OCI-LY1 (cell line): ENCODE measurements at regions not wholly inside any gene's neighbourhood (a gene's known extent, or its start where the extent isn't known, plus 50 kb on each side); places are given as distances from the start of the nearest gene placed in this dataset.

Experiments used
- H2AFZ ChIP-seq: fragments of 200-600 bp; sonication (generic), shearing (Covaris generic); 2 replicates; pipeline ENCODE4 v1.6.0; 2014; ENCODE audit warnings: antibody characterized with exemption, mild to moderate bottlenecking, low read length
- H3F3A ChIP-seq: fragments of 200-600 bp; sonication (generic), shearing (Covaris generic); 2 replicates; pipeline ENCODE4 v1.6.0; 2014; ENCODE audit warnings: mild to moderate bottlenecking, antibody characterized with exemption, low read length, moderate library complexity; ENCODE audit not compliant: insufficient read depth
- H3K27ac ChIP-seq: fragments of 200-600 bp; sonication (generic); 2 replicates; pipeline ENCODE4 v1.5.1; 2014; ENCODE audit warnings: low read length, mixed run types, mild to moderate bottlenecking, low read depth; ENCODE audit not compliant: poor library complexity, severe bottlenecking
- H3K27me3 ChIP-seq: fragments of 200-600 bp; sonication (generic); 2 replicates; pipeline ENCODE4 v1.6.0; 2014; ENCODE audit warnings: antibody characterized with exemption, mild to moderate bottlenecking, low read length, moderate library complexity; ENCODE audit not compliant: insufficient read depth
- H3K36me3 ChIP-seq: fragments of 200-600 bp; sonication (generic); 2 replicates; pipeline ENCODE4 v1.6.1; 2014; ENCODE audit warnings: mild to moderate bottlenecking, antibody characterized with exemption, low read length, moderate library complexity, mixed read lengths; ENCODE audit not compliant: insufficient read depth
- H3K4me1 ChIP-seq: fragments of 200-600 bp; sonication (generic); 2 replicates; pipeline ENCODE4 v1.5.1; 2014; ENCODE audit warnings: mild to moderate bottlenecking, low read length, moderate library complexity; ENCODE audit not compliant: insufficient read depth, severe bottlenecking
- H3K4me2 ChIP-seq: fragments of 200-600 bp; sonication (generic), shearing (Covaris generic); 2 replicates; pipeline ENCODE4 v1.6.1; 2014; ENCODE audit warnings: low read length
- H3K4me3 ChIP-seq: fragments of 200-600 bp; sonication (generic); 2 replicates; pipeline ENCODE4 v1.5.1; 2014; ENCODE audit warnings: low read length, low read depth, mild to moderate bottlenecking, mixed read lengths; ENCODE audit not compliant: poor library complexity, severe bottlenecking
- H3K79me2 ChIP-seq: fragments of 200-600 bp; shearing (Covaris generic); 2 replicates; pipeline ENCODE4 v1.6.1; 2016; ENCODE audit warnings: mixed run types, low read length, mixed read lengths; ENCODE audit not compliant: insufficient read depth
- H3K9ac ChIP-seq: fragments of 200-600 bp; sonication (generic), shearing (Covaris generic); 2 replicates; pipeline ENCODE4 v1.6.1; 2014; ENCODE audit warnings: mild to moderate bottlenecking, low read length, mixed read lengths
- H3K9me2 ChIP-seq: fragments of 200-600 bp; sonication (generic), shearing (Covaris generic); 2 replicates; pipeline ENCODE4 v1.6.1; 2014; ENCODE audit warnings: low read depth, mild to moderate bottlenecking, low read length, mixed read lengths
- H3K9me3 ChIP-seq: fragments of 200-600 bp; shearing (Covaris generic); 2 replicates; pipeline ENCODE4 v1.6.1; 2014; ENCODE audit warnings: low read length, mixed read lengths
- H4K20me1 ChIP-seq: fragments of 200-600 bp; sonication (generic), shearing (Covaris generic); 2 replicates; pipeline ENCODE4 v1.6.0; 2016; ENCODE audit warnings: mild to moderate bottlenecking, low read length; ENCODE audit not compliant: insufficient read depth
- EZH2 ChIP-seq: fragments of 200-600 bp; sonication (generic), shearing (Covaris generic); IDR thresholded peaks from 2 replicates; pipeline ENCODE4 v1.8.0; 2017; ENCODE audit warnings: borderline replicate concordance, mixed run types, mild to moderate bottlenecking, antibody characterized with exemption, low read length, moderate library complexity, mixed read lengths
- TF ChIP-seq, protein P1 (sequence below): fragments of 200-600 bp; sonication (generic), shearing (Covaris generic); IDR thresholded peaks from 2 replicates; pipeline ENCODE4 v1.5.1; 2017; ENCODE audit warnings: mild to moderate bottlenecking, antibody characterized with exemption, low read length, moderate library complexity, mixed read lengths

- Histone ChIP-seq H3K9ac (no peak overlapping the region), H3K9me2 (no peaks in the 10 kb centered on the region), H3K36me3 (no peaks in the 10 kb centered on the region), H2AFZ (no peak overlapping the region), H3K79me2 (no peaks in the 10 kb centered on the region), H3K9me3 (no peaks in the 10 kb centered on the region), H3K27ac (no peak overlapping the region), H4K20me1 (no peaks in the 10 kb centered on the region), H3K4me1 (no peaks in the 10 kb centered on the region), H3F3A (no peaks in the 10 kb centered on the region), H3K27me3 (no peaks in the 10 kb centered on the region), H3K4me2 (no peak overlapping the region), H3K4me3 (no peak overlapping the region)
- TF ChIP-seq, protein P1, sequence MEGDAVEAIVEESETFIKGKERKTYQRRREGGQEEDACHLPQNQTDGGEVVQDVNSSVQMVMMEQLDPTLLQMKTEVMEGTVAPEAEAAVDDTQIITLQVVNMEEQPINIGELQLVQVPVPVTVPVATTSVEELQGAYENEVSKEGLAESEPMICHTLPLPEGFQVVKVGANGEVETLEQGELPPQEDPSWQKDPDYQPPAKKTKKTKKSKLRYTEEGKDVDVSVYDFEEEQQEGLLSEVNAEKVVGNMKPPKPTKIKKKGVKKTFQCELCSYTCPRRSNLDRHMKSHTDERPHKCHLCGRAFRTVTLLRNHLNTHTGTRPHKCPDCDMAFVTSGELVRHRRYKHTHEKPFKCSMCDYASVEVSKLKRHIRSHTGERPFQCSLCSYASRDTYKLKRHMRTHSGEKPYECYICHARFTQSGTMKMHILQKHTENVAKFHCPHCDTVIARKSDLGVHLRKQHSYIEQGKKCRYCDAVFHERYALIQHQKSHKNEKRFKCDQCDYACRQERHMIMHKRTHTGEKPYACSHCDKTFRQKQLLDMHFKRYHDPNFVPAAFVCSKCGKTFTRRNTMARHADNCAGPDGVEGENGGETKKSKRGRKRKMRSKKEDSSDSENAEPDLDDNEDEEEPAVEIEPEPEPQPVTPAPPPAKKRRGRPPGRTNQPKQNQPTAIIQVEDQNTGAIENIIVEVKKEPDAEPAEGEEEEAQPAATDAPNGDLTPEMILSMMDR: no peak
- no peak for TF ChIP-seq EZH2
Measured at GRCh38 chr13:70841240-70842061, 733.2 kb upstream of the KLHL1 start.

DNA sequence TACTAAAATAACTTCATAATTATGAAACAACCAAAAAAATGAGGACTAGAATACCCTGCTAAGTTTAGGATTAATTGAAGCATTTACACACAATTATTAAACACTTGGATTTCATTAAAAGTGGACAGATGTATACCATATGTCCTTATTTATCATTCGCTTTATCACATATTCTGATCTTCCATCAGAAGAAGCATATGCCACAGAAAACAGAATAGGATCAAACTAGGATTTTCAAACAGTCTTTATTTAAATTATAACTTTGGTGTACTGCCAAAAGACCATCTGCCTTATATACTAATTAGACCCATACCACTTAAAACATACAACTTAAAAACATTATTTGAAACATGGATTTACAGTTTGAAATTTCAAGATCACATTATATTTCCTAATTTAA lies 727.1 kb upstream of the KLHL1 start:
- H3K79me2 ChIP-seq: no peaks in the 10 kb centered on the region
- no peak overlapping the region for H3K27ac ChIP-seq
- TF ChIP-seq EZH2: no peak
- TF ChIP-seq, protein P1: no peak
- H3K9me3 ChIP-seq: 0 out of 2 replicates have a peak, but pooled peaks cover 3% of the 10 kb centered on the region
- H3K36me3 ChIP-seq: no peaks in the 10 kb centered on the region
- no peak overlapping the region for H3K4me3 ChIP-seq
- no peaks in the 10 kb centered on the region; the same call in 1 of the 2 replicates for H3K9me2 ChIP-seq
- H3K27me3 ChIP-seq: no peaks in the 10 kb centered on the region
- H2AFZ ChIP-seq: no peak overlapping the region
- no peaks in the 10 kb centered on the region; the same call in 1 of the 2 replicates for H4K20me1 ChIP-seq
- H3K9ac ChIP-seq: no peak overlapping the region
- no peaks in the 10 kb centered on the region for H3K4me1 ChIP-seq
- no peak overlapping the region for H3K4me2 ChIP-seq
- H3F3A ChIP-seq: no peaks in the 10 kb centered on the region

DNA sequence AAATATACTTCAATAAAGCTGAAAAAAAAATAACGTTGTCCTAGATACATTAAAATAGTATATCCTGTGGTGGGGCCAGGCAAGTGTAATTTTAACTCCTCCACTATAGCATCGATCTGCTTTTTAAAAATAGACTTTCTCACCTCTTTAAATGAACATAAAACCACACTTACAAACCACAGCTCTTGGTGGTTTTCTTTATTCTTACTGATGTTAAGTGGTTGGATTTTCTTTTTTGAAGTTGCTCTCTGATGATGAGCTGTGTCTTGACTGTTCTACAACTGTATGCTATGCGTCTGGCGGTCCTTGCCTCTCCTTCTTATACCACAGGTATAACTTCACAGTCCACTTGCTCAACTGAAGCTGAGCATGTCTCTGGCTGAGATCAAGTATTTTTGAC lies 721.5 kb upstream of the KLHL1 start:
- Histone ChIP-seq H3K4me2 (no peak overlapping the region), H4K20me1 (no peaks in the 10 kb centered on the region; the same call in 1 of the 2 replicates), H3F3A (no peaks in the 10 kb centered on the region), H3K27me3 (no peaks in the 10 kb centered on the region), H3K79me2 (no peaks in the 10 kb centered on the region), H3K36me3 (no peaks in the 10 kb centered on the region), H2AFZ (no peak overlapping the region), H3K27ac (no peak overlapping the region), H3K9me3 (0 out of 2 replicates have a peak, but pooled peaks cover 3% of the 10 kb centered on the region), H3K4me1 (no peaks in the 10 kb centered on the region), H3K9me2 (no peaks in the 10 kb centered on the region), H3K9ac (no peak overlapping the region), H3K4me3 (no peak overlapping the region)
- no peak for TF ChIP-seq EZH2
- TF ChIP-seq, protein P1: no peak
